Caki2 (cell line): ENCODE measurements at regions not wholly inside any gene's neighbourhood (a gene's known extent, or its start where the extent isn't known, plus 50 kb on each side); places are given as distances from the start of the nearest gene placed in this dataset.

Source experiments
- DNase-seq: peaks from one replicate; pipeline ENCODE4 v3.0.0-alpha.2; 2015; ENCODE audit warnings: low read depth
- in situ Hi-C: cut with HindIII; loops from 2 replicates; pipeline ENCODE4 v1.10.0; 2016; ENCODE audit warnings: low sequenced_read_pairs, low pct_unique_long_range_greater_than_20kb, mixed read lengths

GRCh38 chr1:98019747-98020146 is 98.9 kb upstream of the DPYD start:
- no peak for DNase-seq
- in situ Hi-C loops, result no loop called here

- in situ Hi-C loops, result no loop called here
- DNase-seq, result no peak
Measured at GRCh38 chr1:98018074-98018473, 97.2 kb upstream of the DPYD start.

- DNase-seq, result no peak
- in situ Hi-C loops, result no loop called here
Measured at GRCh38 chr1:98017184-98017583, 96.3 kb upstream of the DPYD start.

- no peak for DNase-seq
- in situ Hi-C loops, result no loop called here
Measured at GRCh38 chr1:98008373-98008772, 87.5 kb upstream of the DPYD start.

- in situ Hi-C loops, result no loop called here
- no peak for DNase-seq
Measured at GRCh38 chr1:98005326-98006010, 84.6 kb upstream of the DPYD start.

- no peak for DNase-seq
- in situ Hi-C loops, result no loop called here
Measured at GRCh38 chr1:98003442-98003841, 82.6 kb upstream of the DPYD start.

GRCh38 chr1:98002288-98002687 is 81.5 kb upstream of the DPYD start:
- no peak for DNase-seq

GRCh38 chr1:98001764-98002163 is 80.9 kb upstream of the DPYD start:
- no peak for DNase-seq

More at GRCh38 chr1:98002288-98002687, 81.5 kb upstream of the DPYD start:
- in situ Hi-C loops, result no loop called here

GRCh38 chr1:97999320-97999719 is 78.5 kb upstream of the DPYD start:
- no peak for DNase-seq
- in situ Hi-C loops, result no loop called here

More at GRCh38 chr1:98001764-98002163, 80.9 kb upstream of the DPYD start:
- in situ Hi-C loops, result no loop called here

GRCh38 chr1:97996880-97997279 is 76.0 kb upstream of the DPYD start:
- no peak for DNase-seq
- in situ Hi-C loops, result no loop called here

GRCh38 chr1:97989094-97989680 is 68.4 kb upstream of the DPYD start:
- in situ Hi-C loops, result no loop called here

GRCh38 chr1:97986041-97987005 is 65.5 kb upstream of the DPYD start:
- DNase-seq, result no peak
- in situ Hi-C loops, result no loop called here

More at GRCh38 chr1:97989094-97989680, 68.4 kb upstream of the DPYD start:
- no peak for DNase-seq

- in situ Hi-C loops, result no loop called here
Measured at GRCh38 chr1:97983126-97983525, 62.3 kb upstream of the DPYD start.

GRCh38 chr1:97980530-97980929 is 59.7 kb upstream of the DPYD start:
- in situ Hi-C loops, result no loop called here
- DNase-seq, result no peak

More at GRCh38 chr1:97983126-97983525, 62.3 kb upstream of the DPYD start:
- DNase-seq, result no peak

- in situ Hi-C loops, result no loop called here
- DNase-seq, result no peak
Measured at GRCh38 chr1:97976801-97977200, 56.0 kb upstream of the DPYD start.
